C4-2B (cell line): ENCODE measurements at regions not wholly inside any gene's neighbourhood (a gene's known extent, or its start where the extent isn't known, plus 50 kb on each side); places are given as distances from the start of the nearest gene placed in this dataset.
"Not testable (repeated sequence)": the region's sequence is repeated elsewhere in the genome, so short reads cannot be mapped to it uniquely, and the experiment has no call there.

ENCODE experiments used
- H3K27ac ChIP-seq: fragments of 450-650 bp; 2 replicates; pipeline ENCODE4 v1.5.1; 2017
- ZFX ChIP-seq: fragments of 450-650 bp; IDR thresholded peaks from 2 replicates; pipeline ENCODE4 v1.6.1; 2017
- TF ChIP-seq, protein P1 (sequence below): fragments of 450-650 bp; conservative IDR thresholded peaks from 2 replicates; pipeline ENCODE4 v1.5.1; 2017; ENCODE audit warnings: mild to moderate bottlenecking

- TF ChIP-seq, protein P1, sequence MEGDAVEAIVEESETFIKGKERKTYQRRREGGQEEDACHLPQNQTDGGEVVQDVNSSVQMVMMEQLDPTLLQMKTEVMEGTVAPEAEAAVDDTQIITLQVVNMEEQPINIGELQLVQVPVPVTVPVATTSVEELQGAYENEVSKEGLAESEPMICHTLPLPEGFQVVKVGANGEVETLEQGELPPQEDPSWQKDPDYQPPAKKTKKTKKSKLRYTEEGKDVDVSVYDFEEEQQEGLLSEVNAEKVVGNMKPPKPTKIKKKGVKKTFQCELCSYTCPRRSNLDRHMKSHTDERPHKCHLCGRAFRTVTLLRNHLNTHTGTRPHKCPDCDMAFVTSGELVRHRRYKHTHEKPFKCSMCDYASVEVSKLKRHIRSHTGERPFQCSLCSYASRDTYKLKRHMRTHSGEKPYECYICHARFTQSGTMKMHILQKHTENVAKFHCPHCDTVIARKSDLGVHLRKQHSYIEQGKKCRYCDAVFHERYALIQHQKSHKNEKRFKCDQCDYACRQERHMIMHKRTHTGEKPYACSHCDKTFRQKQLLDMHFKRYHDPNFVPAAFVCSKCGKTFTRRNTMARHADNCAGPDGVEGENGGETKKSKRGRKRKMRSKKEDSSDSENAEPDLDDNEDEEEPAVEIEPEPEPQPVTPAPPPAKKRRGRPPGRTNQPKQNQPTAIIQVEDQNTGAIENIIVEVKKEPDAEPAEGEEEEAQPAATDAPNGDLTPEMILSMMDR, result peak; percentile 96
- TF ChIP-seq ZFX, result no peak
- no peak overlapping the region for H3K27ac ChIP-seq
These were observed 213.4 kb upstream of the GATA6 start for GRCh38 chr18:21955757-21956652.

DNA sequence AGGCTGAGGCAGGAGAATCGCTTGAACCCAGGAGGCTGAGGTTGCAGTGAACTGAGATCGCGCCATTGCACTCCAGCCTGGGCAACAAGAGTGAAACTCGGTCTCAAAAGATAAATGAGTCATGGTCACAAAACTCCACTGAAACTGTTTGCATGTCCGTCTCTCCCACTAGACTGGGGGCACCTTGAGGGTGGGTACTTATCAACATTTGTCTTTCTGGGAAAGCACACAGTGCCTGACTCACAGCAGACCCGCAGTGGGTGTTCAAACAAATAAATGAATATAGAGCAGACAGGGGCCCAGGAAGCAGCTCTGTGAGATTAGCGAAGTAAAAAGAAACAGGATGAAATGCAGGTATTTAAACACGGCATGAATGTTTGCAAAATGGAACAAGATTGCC, 211.1 kb upstream of the GATA6 start:
- no peak overlapping the region for H3K27ac ChIP-seq
- TF ChIP-seq, protein P1, result no peak
- no peak for TF ChIP-seq ZFX

DNA sequence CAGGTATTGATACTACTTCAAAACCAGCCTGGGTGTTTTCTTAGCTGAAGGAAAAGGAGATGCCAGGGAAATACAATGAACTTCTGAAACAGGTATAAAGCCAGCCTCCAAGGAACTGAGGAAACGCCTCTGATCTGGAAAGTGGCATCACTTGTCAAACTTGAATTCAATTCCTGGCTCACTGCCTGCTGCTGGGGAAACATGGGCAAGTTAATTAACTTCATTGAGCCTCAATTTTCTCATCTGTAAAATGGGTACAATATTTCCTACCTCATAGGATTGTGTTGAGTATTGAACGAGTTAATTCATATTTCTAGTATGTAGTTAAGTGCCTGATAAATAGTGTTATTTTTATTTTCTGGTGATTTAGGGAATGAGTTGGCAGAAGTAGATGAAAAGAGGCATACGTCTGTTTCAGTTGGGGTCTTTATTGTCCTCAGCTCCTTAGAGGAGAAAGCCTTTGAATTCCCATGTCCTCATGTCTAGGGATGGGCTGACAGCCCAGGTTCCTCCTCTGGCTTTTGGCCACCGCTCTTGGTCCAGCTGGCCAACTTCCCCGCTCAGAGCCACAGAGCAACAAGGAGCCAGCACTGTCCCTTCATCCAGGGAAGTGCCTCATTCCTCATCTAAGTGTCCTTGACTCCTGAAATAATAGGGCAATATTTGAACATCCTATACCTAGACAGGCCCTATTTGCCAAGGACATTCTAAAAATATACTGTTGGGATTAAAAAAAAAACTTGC, 210.5 kb upstream of the GATA6 start:
- TF ChIP-seq, protein P1, result no peak
- no peak for TF ChIP-seq ZFX
- no peak overlapping the region for H3K27ac ChIP-seq

DNA sequence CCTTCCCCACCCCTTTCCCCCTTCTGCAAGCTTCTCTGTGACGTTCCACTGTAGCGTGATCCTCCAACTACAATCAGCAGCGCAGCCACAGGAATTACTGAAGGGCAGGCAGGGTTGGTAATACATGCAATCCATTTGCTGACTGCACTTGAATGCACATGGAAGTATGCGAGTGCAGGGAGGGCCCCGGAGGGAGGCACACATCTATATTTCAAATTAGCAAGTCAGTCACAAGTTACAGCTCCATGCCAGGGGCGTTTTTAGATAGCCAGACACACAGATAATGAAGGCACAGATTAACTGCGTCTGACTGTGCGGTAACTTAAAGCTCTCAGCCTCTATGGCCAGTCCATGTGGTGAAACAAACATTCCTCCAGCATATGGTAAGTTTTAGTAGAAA, 209.2 kb upstream of the GATA6 start:
- no peak overlapping the region for H3K27ac ChIP-seq
- TF ChIP-seq ZFX, result no peak
- TF ChIP-seq, protein P1, result no peak

GRCh38 chr18:21963336-21963735, 206.1 kb upstream of the GATA6 start:
- TF ChIP-seq, protein P1, result no peak
- TF ChIP-seq ZFX, result no peak
- H3K27ac ChIP-seq, result no peak overlapping the region

DNA sequence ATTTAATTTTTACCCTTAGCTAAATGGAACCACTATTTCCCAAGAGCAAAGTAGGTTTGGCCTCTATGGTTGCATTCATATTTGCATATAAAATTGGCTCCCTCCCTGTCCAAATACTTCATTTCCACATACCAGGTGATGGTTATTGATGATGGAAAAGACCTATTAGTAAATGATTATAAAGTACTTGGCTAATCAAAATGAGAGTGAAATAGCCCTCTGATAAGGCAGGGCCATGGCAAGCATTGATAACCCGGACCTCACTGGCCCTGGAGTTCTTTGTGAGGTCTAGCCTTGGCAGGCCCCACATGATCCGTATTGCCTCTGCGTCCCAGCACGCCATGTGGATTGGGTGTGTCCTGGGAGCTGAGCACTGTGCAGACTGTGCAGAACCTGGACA, 201.1 kb upstream of the GATA6 start:
- no peak overlapping the region for H3K27ac ChIP-seq
- TF ChIP-seq, protein P1, result no peak
- TF ChIP-seq ZFX, result no peak

- TF ChIP-seq, protein P1, result no peak
- TF ChIP-seq ZFX, result no peak
These were observed 197.1 kb upstream of the GATA6 start for GRCh38 chr18:21972281-21972680.

GRCh38 chr18:21975954-21976353, 193.4 kb upstream of the GATA6 start:
- H3K27ac ChIP-seq, result not testable (repeated sequence)

More at GRCh38 chr18:21972281-21972680, 197.1 kb upstream of the GATA6 start:
- no peak overlapping the region for H3K27ac ChIP-seq
